ENCODE measurements at regions not wholly inside any gene's neighbourhood (a gene's known extent, or its start where the extent isn't known, plus 50 kb on each side); places are given as distances from the start of the nearest gene placed in this dataset.
A peak's percentile ranks its signal among the peaks of the same experiment; 100 is the strongest.

DNA sequence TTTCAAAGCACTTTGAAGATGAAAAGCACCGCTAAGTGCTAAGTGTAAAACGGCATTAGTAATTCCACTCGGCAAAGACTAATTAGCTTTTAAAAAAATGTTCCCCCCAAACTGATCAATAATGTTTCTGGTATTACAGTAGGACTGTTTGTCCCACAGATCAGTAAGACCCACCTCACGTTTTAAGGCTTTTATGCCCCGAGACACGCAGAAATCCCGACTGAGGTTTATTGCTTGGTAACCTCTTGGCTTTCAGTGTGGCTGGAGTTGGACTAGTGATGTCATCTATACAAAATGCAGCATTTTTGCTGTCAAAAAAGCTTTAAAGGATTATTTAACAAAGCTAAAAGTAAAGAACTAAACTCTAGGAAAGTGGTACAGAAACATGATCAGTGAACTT lies 414.6 kb upstream of the PSMD7 start:
- ChIA-PET POLR2A (no interaction called here), CTCF (interaction anchor here (1.1 to 1.8 kb wide), 2 partner anchors 1379 to 1753 kb away, joined by 3 to 5 read pairs; no protein-coding TSS in a partner anchor)
- Histone ChIP-seq H3K27ac (ENCODE audit: insufficient read depth in 1 of 2, low read depth in 1 of 2, low read length in 2 of 2, poor library complexity in 1 of 2, severe bottlenecking in 2 of 2) (no peak overlapping the region), H3K36me3 (ENCODE audit: control insufficient read depth in 4 of 4, insufficient read depth in 4 of 4, low read length in 3 of 4) (no peaks in the 10 kb centered on the region), H3K4me3 (ENCODE audit: control insufficient read depth in 1 of 7, extremely low read depth in 1 of 7, insufficient read depth in 4 of 7, low read depth in 2 of 7, low read length in 6 of 7) (no peak overlapping the region), H3K9me3 (ENCODE audit: control extremely low read depth in 1 of 5, control insufficient read depth in 4 of 5, insufficient read depth in 2 of 5, low read depth in 1 of 5, low read length in 4 of 5) (no peaks in the 10 kb centered on the region), H3K4me1 (ENCODE audit: control extremely low read depth in 1 of 4, control insufficient read depth in 4 of 4, insufficient read depth in 4 of 4, low read length in 3 of 4) (no peaks in the 10 kb centered on the region), H3K27me3 (replicated peaks in 2 of 5; ENCODE audit: control insufficient read depth in 4 of 5, insufficient read depth in 5 of 5, low read length in 4 of 5) (peaks cover 0 to 27% (median 5%) of the 10 kb centered on the region in 5 experiments)
- 68% methylated on average over 5 of the region's 7 CpGs for WGBS (ENCODE audit: insufficient coverage)
- no peak for DNase-seq

DNA sequence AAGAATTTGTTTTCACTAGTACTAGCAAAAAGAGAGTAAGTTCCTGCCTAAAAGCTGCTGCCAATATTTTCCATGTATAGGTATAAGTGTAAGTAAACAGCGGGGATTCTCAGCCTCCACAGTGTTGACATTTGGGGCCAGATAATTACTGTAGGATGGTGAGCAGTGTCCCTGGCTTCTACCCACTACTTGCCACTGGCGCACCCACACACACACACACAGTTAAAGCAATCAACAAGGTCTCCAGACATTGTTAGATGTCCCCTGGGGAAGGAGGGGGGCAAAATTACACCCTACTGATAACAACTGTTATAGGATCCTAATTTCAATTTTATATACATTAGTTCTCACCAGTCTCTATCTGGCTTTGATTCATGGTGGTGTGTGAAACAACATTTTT lies 417.0 kb upstream of the PSMD7 start:
- no peaks in the 10 kb centered on the region for H3K4me1 ChIP-seq (ENCODE audit: control extremely low read depth in 1 of 4, control insufficient read depth in 4 of 4, insufficient read depth in 4 of 4, low read length in 3 of 4)
- POLR2A ChIA-PET = no interaction called here
- H3K4me3 ChIP-seq (ENCODE audit: control insufficient read depth in 1 of 7, extremely low read depth in 1 of 7, insufficient read depth in 4 of 7, low read depth in 2 of 7, low read length in 6 of 7) = no peak overlapping the region
- no peak overlapping the region for H3K27ac ChIP-seq (ENCODE audit: insufficient read depth in 1 of 2, low read depth in 1 of 2, low read length in 2 of 2, poor library complexity in 1 of 2, severe bottlenecking in 2 of 2)
- no CpG with 5 or more reads among the region's 2 CpGs for WGBS (ENCODE audit: insufficient coverage)
- peaks cover 0 to 12% (median 2%) of the 10 kb centered on the region in 5 experiments for H3K27me3 ChIP-seq (replicated peaks in 2 of 5; ENCODE audit: control insufficient read depth in 4 of 5, insufficient read depth in 5 of 5, low read length in 4 of 5)
- no peak for DNase-seq
- CTCF ChIA-PET = interaction anchor here (0.7 to 1.0 kb wide), 2 partner anchors 9 to 1376 kb away, joined by 3 to 4 read pairs; no protein-coding TSS in a partner anchor
- H3K9me3 ChIP-seq (ENCODE audit: control extremely low read depth in 1 of 5, control insufficient read depth in 4 of 5, insufficient read depth in 2 of 5, low read depth in 1 of 5, low read length in 4 of 5) = no peaks in the 10 kb centered on the region
- H3K36me3 ChIP-seq (ENCODE audit: control insufficient read depth in 4 of 4, insufficient read depth in 4 of 4, low read length in 3 of 4) = no peaks in the 10 kb centered on the region

DNA sequence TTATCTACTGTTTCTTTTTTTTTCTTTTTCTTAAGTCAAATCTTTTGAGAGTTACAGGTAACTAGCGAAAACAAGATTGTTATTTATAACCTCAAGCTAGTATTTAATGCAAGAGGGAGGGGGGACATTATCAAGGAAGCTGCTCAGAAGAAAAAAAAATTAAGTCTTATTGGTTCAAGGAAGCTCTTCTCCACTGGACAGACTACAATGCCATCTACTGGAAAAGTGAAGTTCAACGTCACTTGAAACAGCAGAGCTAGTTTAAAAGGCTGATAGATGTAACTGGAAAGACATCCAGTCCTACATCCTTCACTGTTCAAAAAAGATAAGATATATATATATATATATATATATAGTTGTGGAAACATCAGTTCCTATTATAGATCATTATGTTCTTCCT lies 418.0 kb upstream of the PSMD7 start:
- Histone ChIP-seq H3K27ac (ENCODE audit: insufficient read depth in 1 of 2, low read depth in 1 of 2, low read length in 2 of 2, poor library complexity in 1 of 2, severe bottlenecking in 2 of 2) (no peak overlapping the region), H3K4me1 (ENCODE audit: control extremely low read depth in 1 of 4, control insufficient read depth in 4 of 4, insufficient read depth in 4 of 4, low read length in 3 of 4) (no peaks in the 10 kb centered on the region), H3K4me3 (ENCODE audit: control insufficient read depth in 1 of 7, extremely low read depth in 1 of 7, insufficient read depth in 4 of 7, low read depth in 2 of 7, low read length in 6 of 7) (no peak overlapping the region), H3K9me3 (ENCODE audit: control extremely low read depth in 1 of 5, control insufficient read depth in 4 of 5, insufficient read depth in 2 of 5, low read depth in 1 of 5, low read length in 4 of 5) (no peaks in the 10 kb centered on the region), H3K27me3 (replicated peaks in 2 of 5; ENCODE audit: control insufficient read depth in 4 of 5, insufficient read depth in 5 of 5, low read length in 4 of 5) (peaks cover 0 to 12% (median 2%) of the 10 kb centered on the region in 5 experiments), H3K36me3 (ENCODE audit: control insufficient read depth in 4 of 4, insufficient read depth in 4 of 4, low read length in 3 of 4) (no peaks in the 10 kb centered on the region)
- peak; percentile 53 to 74 (median 69) for DNase-seq
- POLR2A ChIA-PET = no interaction called here
- CTCF ChIA-PET = interaction anchor here (0.7 to 1.6 kb wide), 8 partner anchors 255 to 1810 kb away, joined by 3 to 10 read pairs (median 4); no protein-coding TSS in a partner anchor
- WGBS (ENCODE audit: insufficient coverage) = no CpG with 5 or more reads among the region's 2 CpGs

DNA sequence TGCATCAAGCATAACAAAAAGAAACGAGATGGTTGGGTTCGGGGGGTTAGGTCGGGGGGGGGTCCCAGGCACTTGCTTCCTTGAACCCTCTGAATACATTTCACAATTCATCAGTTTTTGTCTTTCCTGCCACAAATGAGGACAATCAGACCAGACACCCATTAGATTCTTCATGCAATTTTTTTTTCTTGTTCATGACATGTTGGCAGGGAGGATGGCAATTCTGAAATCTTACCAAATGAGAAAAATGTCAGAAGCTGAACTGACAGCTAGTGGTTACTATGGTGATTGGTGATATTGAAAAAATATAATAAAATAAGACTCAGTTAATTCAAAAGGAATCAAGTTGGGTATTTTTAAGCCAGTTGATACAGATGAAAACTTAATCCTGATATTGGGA lies 419.5 kb upstream of the PSMD7 start:
- Histone ChIP-seq H3K27me3 (replicated peaks in 2 of 5; ENCODE audit: control insufficient read depth in 4 of 5, insufficient read depth in 5 of 5, low read length in 4 of 5) (peaks cover 0 to 9% (median 2%) of the 10 kb centered on the region in 5 experiments), H3K36me3 (ENCODE audit: control insufficient read depth in 4 of 4, insufficient read depth in 4 of 4, low read length in 3 of 4) (no peaks in the 10 kb centered on the region), H3K4me3 (ENCODE audit: control insufficient read depth in 1 of 7, extremely low read depth in 1 of 7, insufficient read depth in 4 of 7, low read depth in 2 of 7, low read length in 6 of 7) (no peak overlapping the region), H3K27ac (ENCODE audit: insufficient read depth in 1 of 2, low read depth in 1 of 2, low read length in 2 of 2, poor library complexity in 1 of 2, severe bottlenecking in 2 of 2) (no peak overlapping the region), H3K4me1 (ENCODE audit: control extremely low read depth in 1 of 4, control insufficient read depth in 4 of 4, insufficient read depth in 4 of 4, low read length in 3 of 4) (no peaks in the 10 kb centered on the region), H3K9me3 (ENCODE audit: control extremely low read depth in 1 of 5, control insufficient read depth in 4 of 5, insufficient read depth in 2 of 5, low read depth in 1 of 5, low read length in 4 of 5) (no peaks in the 10 kb centered on the region)
- no peak for DNase-seq
- CTCF ChIA-PET = interaction anchor here (1.1 to 1.6 kb wide), 2 partner anchors 1374 to 1753 kb away, joined by 3 to 10 read pairs; no protein-coding TSS in a partner anchor
- WGBS (ENCODE audit: insufficient coverage) = no CpG with 5 or more reads among the region's 3 CpGs
- POLR2A ChIA-PET = no interaction called here

DNA sequence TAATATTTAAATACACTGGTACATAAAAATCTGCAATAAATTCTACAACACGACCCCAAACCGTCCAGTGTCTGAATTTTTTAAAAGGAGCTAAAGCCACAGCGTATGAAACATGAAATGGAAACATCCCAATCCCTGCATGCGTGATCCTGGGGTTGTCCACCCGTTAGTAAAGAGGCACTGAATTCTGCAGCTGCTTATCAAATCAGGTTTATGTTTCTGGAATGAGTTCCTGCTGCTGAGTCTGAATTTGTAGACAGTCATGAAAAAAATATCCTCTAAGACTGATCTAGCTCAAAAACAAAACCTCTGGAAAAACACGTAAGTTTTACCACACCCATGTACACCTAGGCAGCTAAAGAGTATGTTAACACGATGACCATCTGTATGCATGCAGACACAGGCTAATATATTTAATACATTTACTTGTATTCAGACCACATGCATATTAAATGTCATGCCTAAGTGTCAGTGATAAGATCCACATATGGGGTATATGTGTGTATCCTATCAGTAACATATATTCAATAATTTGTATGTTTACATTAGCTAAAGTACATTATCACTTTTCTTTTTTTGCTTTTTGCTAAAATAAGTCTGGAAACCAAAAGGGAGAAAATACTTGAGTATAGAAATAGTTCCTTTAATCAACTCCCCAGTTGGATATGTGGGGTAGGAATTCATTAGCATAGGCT lies 420.5 kb upstream of the PSMD7 start:
- no peak overlapping the region for H3K27ac ChIP-seq (ENCODE audit: insufficient read depth in 1 of 2, low read depth in 1 of 2, low read length in 2 of 2, poor library complexity in 1 of 2, severe bottlenecking in 2 of 2)
- H3K27me3 ChIP-seq (replicated peaks in 2 of 5; ENCODE audit: control insufficient read depth in 4 of 5, insufficient read depth in 5 of 5, low read length in 4 of 5) = peaks cover 0 to 9% (median 0%) of the 10 kb centered on the region in 5 experiments
- H3K4me3 ChIP-seq (ENCODE audit: control insufficient read depth in 1 of 7, extremely low read depth in 1 of 7, insufficient read depth in 4 of 7, low read depth in 2 of 7, low read length in 6 of 7) = no peak overlapping the region
- ChIA-PET POLR2A (interaction anchor here (0.6 kb wide), 1 partner anchor 1679 kb away, joined by 3 read pairs; no protein-coding TSS in a partner anchor), CTCF (no interaction called here)
- no peak for DNase-seq
- no peaks in the 10 kb centered on the region for H3K9me3 ChIP-seq (ENCODE audit: control extremely low read depth in 1 of 5, control insufficient read depth in 4 of 5, insufficient read depth in 2 of 5, low read depth in 1 of 5, low read length in 4 of 5)
- WGBS (ENCODE audit: insufficient coverage) = 95% methylated on average over 5 of the region's 7 CpGs
- H3K36me3 ChIP-seq (ENCODE audit: control insufficient read depth in 4 of 4, insufficient read depth in 4 of 4, low read length in 3 of 4) = no peaks in the 10 kb centered on the region
- H3K4me1 ChIP-seq (ENCODE audit: control extremely low read depth in 1 of 4, control insufficient read depth in 4 of 4, insufficient read depth in 4 of 4, low read length in 3 of 4) = no peaks in the 10 kb centered on the region

DNA sequence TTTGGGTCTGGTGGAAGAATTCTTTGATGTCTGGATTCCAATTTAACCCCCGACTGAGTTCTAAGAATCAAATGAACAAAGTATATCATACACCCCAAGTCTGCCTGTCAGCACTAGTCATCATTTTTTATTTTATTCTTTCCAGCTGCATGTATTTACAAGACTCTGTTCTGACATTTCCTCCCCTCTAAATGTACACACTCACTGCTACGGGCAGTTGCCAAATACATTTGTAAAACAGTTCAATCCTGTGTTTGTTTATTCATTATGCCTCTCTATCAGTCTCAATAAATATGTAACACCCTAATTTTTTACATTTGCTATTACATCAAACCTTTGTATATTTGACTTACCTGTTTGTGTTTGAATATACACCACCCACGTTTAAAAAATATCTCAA lies 422.3 kb upstream of the PSMD7 start:
- 75% methylated on average over 2 of the region's 3 CpGs for WGBS (ENCODE audit: insufficient coverage)

DNA sequence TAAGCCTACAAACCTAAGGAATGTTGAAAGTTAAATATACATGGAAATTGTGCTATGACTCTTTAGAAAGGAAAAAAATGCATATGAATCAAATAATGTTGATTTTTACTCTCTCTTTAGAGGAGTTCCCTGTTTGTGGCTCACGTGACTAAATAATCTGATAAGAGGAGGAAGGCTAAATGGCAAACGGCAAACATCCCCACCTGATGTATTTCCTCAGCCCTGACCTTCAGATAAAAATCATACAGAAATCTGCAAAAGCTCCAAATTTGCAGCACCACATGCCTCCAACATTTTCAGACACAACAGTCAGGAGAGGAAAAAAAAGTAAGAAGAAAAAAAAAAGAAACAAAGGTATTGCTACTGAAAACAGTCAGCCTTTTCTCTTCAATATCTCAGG lies 423.0 kb upstream of the PSMD7 start:
- WGBS (ENCODE audit: insufficient coverage) = no CpG with 5 or more reads among the region's 2 CpGs
- peaks cover 0 to 3% (median 0%) of the 10 kb centered on the region in 5 experiments for H3K27me3 ChIP-seq (replicated peaks in 2 of 5; ENCODE audit: control insufficient read depth in 4 of 5, insufficient read depth in 5 of 5, low read length in 4 of 5)
- no peak overlapping the region for H3K27ac ChIP-seq (ENCODE audit: insufficient read depth in 1 of 2, low read depth in 1 of 2, low read length in 2 of 2, poor library complexity in 1 of 2, severe bottlenecking in 2 of 2)
- H3K4me3 ChIP-seq (ENCODE audit: control insufficient read depth in 1 of 7, extremely low read depth in 1 of 7, insufficient read depth in 4 of 7, low read depth in 2 of 7, low read length in 6 of 7) = no peak overlapping the region
- no peaks in the 10 kb centered on the region for H3K36me3 ChIP-seq (ENCODE audit: control insufficient read depth in 4 of 4, insufficient read depth in 4 of 4, low read length in 3 of 4)
- DNase-seq = no peak
- ChIA-PET POLR2A (no interaction called here), CTCF (interaction anchor here (2.0 kb wide), 1 partner anchor 10 kb away, joined by 7 read pairs; no protein-coding TSS in a partner anchor)
- no peaks in the 10 kb centered on the region for H3K9me3 ChIP-seq (ENCODE audit: control extremely low read depth in 1 of 5, control insufficient read depth in 4 of 5, insufficient read depth in 2 of 5, low read depth in 1 of 5, low read length in 4 of 5)
- H3K4me1 ChIP-seq (ENCODE audit: control extremely low read depth in 1 of 4, control insufficient read depth in 4 of 4, insufficient read depth in 4 of 4, low read length in 3 of 4) = no peaks in the 10 kb centered on the region

More for the DNA sequence above, 422.3 kb upstream of the PSMD7 start:
- ChIA-PET POLR2A (no interaction called here), CTCF (interaction anchor here (2.0 kb wide), 1 partner anchor 9 kb away, joined by 7 read pairs; no protein-coding TSS in a partner anchor)
- DNase-seq = no peak
- Histone ChIP-seq H3K36me3 (ENCODE audit: control insufficient read depth in 4 of 4, insufficient read depth in 4 of 4, low read length in 3 of 4) (no peaks in the 10 kb centered on the region), H3K27me3 (replicated peaks in 2 of 5; ENCODE audit: control insufficient read depth in 4 of 5, insufficient read depth in 5 of 5, low read length in 4 of 5) (peaks cover 0 to 5% (median 0%) of the 10 kb centered on the region in 5 experiments), H3K4me3 (ENCODE audit: control insufficient read depth in 1 of 7, extremely low read depth in 1 of 7, insufficient read depth in 4 of 7, low read depth in 2 of 7, low read length in 6 of 7) (no peak overlapping the region), H3K9me3 (ENCODE audit: control extremely low read depth in 1 of 5, control insufficient read depth in 4 of 5, insufficient read depth in 2 of 5, low read depth in 1 of 5, low read length in 4 of 5) (no peaks in the 10 kb centered on the region), H3K27ac (ENCODE audit: insufficient read depth in 1 of 2, low read depth in 1 of 2, low read length in 2 of 2, poor library complexity in 1 of 2, severe bottlenecking in 2 of 2) (no peak overlapping the region), H3K4me1 (ENCODE audit: control extremely low read depth in 1 of 4, control insufficient read depth in 4 of 4, insufficient read depth in 4 of 4, low read length in 3 of 4) (no peaks in the 10 kb centered on the region)

Measured in common myeloid progenitor, CD34-positive (primary cell).